Adrenal gland (tissue), 9 donors: ENCODE measurements at regions not wholly inside any gene's neighbourhood (a gene's known extent, or its start where the extent isn't known, plus 50 kb on each side); places are given as distances from the start of the nearest gene placed in this dataset.

Source experiments
- DNase-seq, 7 donors: peaks; one replicate each; pipeline ENCODE4 v3.0.0-alpha.2; 2019 to 2020
- H3K27ac ChIP-seq, 5 donors: fragments of 200-600 bp; sonication (generic) in 4 of 5; 1 replicate in 3 of 5; 2 replicates in 2 of 5; pipeline versions ENCODE4 v1.5.1 to v1.8.0; 2016 to 2020; ENCODE audit warnings: mild to moderate bottlenecking in 1 of 5
- H3K27me3 ChIP-seq: fragments of 200-600 bp; 2 replicates; pipeline ENCODE4 v1.8.0; 2021
- H3K36me3 ChIP-seq, 2 donors: fragments of 200-600 bp; replicated peaks in 1 of 2; 1 replicate in 1 of 2; 2 replicates in 1 of 2; pipeline versions ENCODE4 v1.5.1 to v1.8.0; 2018 to 2022
- H3K4me1 ChIP-seq, 2 donors: fragments of 200-600 bp; replicated peaks in 1 of 2; 1 replicate in 1 of 2; 2 replicates in 1 of 2; pipeline versions ENCODE4 v1.5.1 to v1.8.0; 2018 to 2021
- H3K4me3 ChIP-seq, 4 donors: fragments of 200-600 bp; sonication (generic) in 3 of 4; one replicate each; pipeline ENCODE4 v1.5.1; 2016 to 2018
- H3K9me3 ChIP-seq, 3 donors: fragments of 200-600 bp; sonication (generic) in 1 of 3; replicated peaks in 1 of 3; 1 replicate in 2 of 3; 2 replicates in 1 of 3; pipeline versions ENCODE4 v1.5.1 to v1.8.0; 2016 to 2021
- CTCF ChIP-seq, 6 experiments: fragments of 450-650 bp in 4 of 6; fragments of 200-600 bp in 2 of 6; sonication (generic) in 1 of 6; IDR thresholded peaks; 1 replicate in 5 of 6; 2 replicates in 1 of 6; pipeline versions ENCODE4 v1.5.1 to v1.8.0; 2016 to 2021; ENCODE audit warnings: antibody characterized with exemption in 6 of 6, mild to moderate bottlenecking in 2 of 6, moderate library complexity in 1 of 6
- POLR2A ChIP-seq, 2 donors: fragments of 450-650 bp; IDR thresholded peaks; one replicate each; pipeline ENCODE4 v1.6.1; 2017; ENCODE audit warnings: antibody characterized with exemption in 2 of 2, mild to moderate bottlenecking in 2 of 2, moderate library complexity in 1 of 2
- WGBS, 4 donors: extraction: QIAGEN DNeasy Blood & Tissue Kit in 2 of 4; methylation state at CpG; one replicate each; pipeline versions ENCODE4 v1.1.5 to v1.1.7; 2013 to 2017; 5-methylcytosine and 5-hydroxymethylcytosine counted together
- intact Hi-C, 2 donors: fragments of 100-400 bp; cut with DNase I; formaldehyde crosslinking; loops; one replicate each; pipeline versions ENCODE4 v1.14.1 to v1.15.0; 2022 to 2023
- donor health status: healthy with polysubstance abuse.
- donor health status: Bipolar disorder and iron deficiency.
- donor health status: DM: yes; HTN: yes; CAD: no.
- donor health status: DM: no; HTN: no; CAD: no.
- donor health status: DM: no; HTN: no; CAD: no.

- no peak for DNase-seq
- H3K27ac ChIP-seq: no peak overlapping the region
- TF ChIP-seq CTCF (IDR thresholded peaks at IDR 0.05) (no peak), POLR2A (IDR thresholded peaks at IDR 0.05) (no peak)
- no peak overlapping the region for H3K4me3 ChIP-seq
- H3K27me3 ChIP-seq: no peaks in the 10 kb centered on the region
- intact Hi-C loops: no loop called here
- no peaks in the 10 kb centered on the region for H3K36me3 ChIP-seq
- WGBS, 4 donors: 71 to 85% (median 76%) methylated on average over 1 of the region's 1 CpG
- no peaks in the 10 kb centered on the region for H3K9me3 ChIP-seq
- H3K4me1 ChIP-seq: no peaks in the 10 kb centered on the region
Measured at GRCh38 chr3:8406479-8406878, 95.1 kb upstream of the LMCD1 start.

DNA sequence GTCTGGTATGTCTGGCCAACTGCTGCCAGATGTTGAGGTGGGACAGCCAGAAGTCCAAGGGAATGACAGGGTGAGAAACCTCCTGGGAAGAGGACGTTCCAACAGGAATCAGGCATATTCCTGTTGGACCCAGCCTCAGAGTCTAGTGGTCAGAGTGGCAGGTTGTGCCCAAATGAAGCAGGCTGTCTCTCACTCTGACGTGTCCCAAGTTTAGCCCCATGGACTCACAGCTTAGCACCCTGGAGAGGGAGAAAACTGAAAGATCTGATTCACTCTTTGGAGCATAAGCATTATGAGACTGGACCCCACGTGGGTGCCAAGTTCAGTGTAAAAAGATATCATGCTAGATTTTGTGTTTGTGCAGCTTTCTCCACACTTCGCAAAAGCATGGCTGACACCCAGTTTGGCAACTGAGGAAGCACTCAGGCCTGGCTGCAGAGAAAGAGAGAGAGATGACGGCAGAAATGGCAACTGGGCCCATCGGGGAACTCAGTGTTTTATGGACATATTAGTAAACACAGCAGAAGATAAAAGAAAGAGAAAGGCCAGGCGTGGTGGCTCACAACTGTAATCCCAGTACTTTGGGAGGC, 88.2 kb upstream of the LMCD1 start:
- Histone ChIP-seq H3K4me1 (peaks cover 0 to 5% of the 10 kb centered on the region in 2 donors), H3K9me3 (no peaks in the 10 kb centered on the region), H3K27ac (no peak overlapping the region), H3K27me3 (no peaks in the 10 kb centered on the region), H3K36me3 (no peaks in the 10 kb centered on the region), H3K4me3 (no peak overlapping the region)
- 83 to 91% (median 86%) methylated on average over 6 to 7 of the region's 7 CpGs for WGBS, 4 donors
- DNase-seq: no peak
- TF ChIP-seq POLR2A (IDR thresholded peaks at IDR 0.05) (no peak), CTCF (IDR thresholded peaks at IDR 0.05) (no peak)
- intact Hi-C loops: loop anchor here in 1 of 2 donors (10.0 kb wide), 1 partner anchor 89 kb away; no protein-coding TSS in a partner anchor

DNA sequence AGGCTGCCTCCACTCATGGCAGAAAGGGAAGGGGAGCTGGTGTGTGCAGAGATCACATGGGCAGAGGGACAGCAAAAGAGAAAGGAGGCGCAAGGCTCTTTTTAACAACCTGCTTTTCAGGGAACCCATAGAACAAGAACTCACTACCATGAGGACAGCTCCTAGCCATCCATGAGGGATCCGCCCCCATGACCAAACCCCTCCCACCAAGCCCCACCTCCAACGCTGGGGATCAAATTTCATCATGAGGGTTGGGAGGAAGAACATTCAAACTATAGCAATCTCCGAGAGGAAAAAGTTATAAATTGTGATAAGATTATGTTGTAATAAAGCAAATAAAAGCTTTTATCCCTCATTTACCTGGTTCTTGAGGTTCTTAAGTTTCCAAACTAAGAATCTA, 84.7 kb upstream of the LMCD1 start:
- intact Hi-C loops: loop anchor here in 1 of 2 donors (10.0 kb wide), 1 partner anchor 92 kb away; no protein-coding TSS in a partner anchor
- peak in 6 of 7 donors; percentile 34 to 58 (median 48) for DNase-seq
- TF ChIP-seq CTCF (IDR thresholded peaks at IDR 0.05) (no peak), POLR2A (IDR thresholded peaks at IDR 0.05) (no peak)
- WGBS, 4 donors: 54 to 68% (median 67%) methylated on average over 4 of the region's 4 CpGs
- Histone ChIP-seq H3K4me3 (peak overlapping the region in 1 of 4 donors; percentile 37), H3K36me3 (no peaks in the 10 kb centered on the region), H3K4me1 (peaks cover 0 to 5% of the 10 kb centered on the region in 2 donors), H3K9me3 (no peaks in the 10 kb centered on the region), H3K27me3 (no peaks in the 10 kb centered on the region), H3K27ac (no peak overlapping the region)

GRCh38 chr3:8420612-8421011, 81.0 kb upstream of the LMCD1 start:
- intact Hi-C loops: no loop called here
- TF ChIP-seq POLR2A (IDR thresholded peaks at IDR 0.05): no peak
- no peak for DNase-seq
- no peak overlapping the region for H3K27ac ChIP-seq
- no peaks in the 10 kb centered on the region for H3K27me3 ChIP-seq
- no peaks in the 10 kb centered on the region for H3K36me3 ChIP-seq
- H3K4me1 ChIP-seq: peaks cover 0 to 5% of the 10 kb centered on the region in 2 donors
- no peaks in the 10 kb centered on the region for H3K9me3 ChIP-seq
- WGBS, 4 donors: 93 to 97% (median 96%) methylated on average over 2 of the region's 2 CpGs
- no peak overlapping the region for H3K4me3 ChIP-seq

GRCh38 chr3:8421267-8421666, 80.4 kb upstream of the LMCD1 start:
- no peak overlapping the region for H3K27ac ChIP-seq
- H3K4me1 ChIP-seq: peaks cover 0 to 5% of the 10 kb centered on the region in 2 donors
- intact Hi-C loops: no loop called here
- no peaks in the 10 kb centered on the region for H3K36me3 ChIP-seq
- 60 to 83% (median 74%) methylated on average over 3 of the region's 3 CpGs for WGBS, 4 donors
- H3K27me3 ChIP-seq: no peaks in the 10 kb centered on the region
- H3K4me3 ChIP-seq: no peak overlapping the region
- TF ChIP-seq POLR2A (IDR thresholded peaks at IDR 0.05): no peak
- TF ChIP-seq CTCF (IDR thresholded peaks at IDR 0.05): peak in 1 of 6 experiments; percentile 7
- H3K9me3 ChIP-seq: no peaks in the 10 kb centered on the region
- no peak for DNase-seq
